Peyer's patch (tissue), 4 donors: ENCODE measurements at regions not wholly inside any gene's neighbourhood (a gene's known extent, or its start where the extent isn't known, plus 50 kb on each side); places are given as distances from the start of the nearest gene placed in this dataset.
"Not testable (repeated sequence)": the region's sequence is repeated elsewhere in the genome, so short reads cannot be mapped to it uniquely, and the experiment has no call there.

Experiments used
- DNase-seq, 3 donors: peaks; one replicate each; pipeline ENCODE4 v3.0.0-alpha.2; 2017 to 2019
- H3K27ac ChIP-seq, 4 donors: fragments of 200-600 bp; sonication (generic); one replicate each; pipeline ENCODE4 v1.5.1; 2016 to 2019
- H3K27me3 ChIP-seq, 2 donors: fragments of 200-600 bp; sonication (generic); one replicate each; pipeline ENCODE4 v1.5.1; 2019
- H3K36me3 ChIP-seq, 3 donors: fragments of 200-600 bp; sonication (generic); one replicate each; pipeline ENCODE4 v1.5.1; 2016 to 2019
- H3K4me1 ChIP-seq, 4 donors: fragments of 200-600 bp; sonication (generic); one replicate each; pipeline ENCODE4 v1.5.1; 2016 to 2019
- H3K4me3 ChIP-seq, 4 donors: fragments of 200-600 bp; sonication (generic); 1 replicate in 3 of 4; 2 replicates in 1 of 4; pipeline ENCODE4 v1.5.1; 2016 to 2019; ENCODE audit warnings: mild to moderate bottlenecking in 1 of 4
- H3K9me3 ChIP-seq, 4 donors: fragments of 200-600 bp; sonication (generic); one replicate each; pipeline ENCODE4 v1.5.1; 2016 to 2019; ENCODE audit warnings: mild to moderate bottlenecking in 1 of 4
- CTCF ChIP-seq, 6 experiments: fragments of 450-650 bp in 4 of 6; fragments of 200-600 bp in 2 of 6; sonication (generic) in 1 of 6; IDR thresholded peaks; one replicate each; pipeline ENCODE4 v1.5.1; 2017 to 2019; ENCODE audit warnings: antibody characterized with exemption in 6 of 6, mild to moderate bottlenecking in 3 of 6, moderate library complexity in 1 of 6
- POLR2A ChIP-seq, 2 donors: fragments of 450-650 bp; IDR thresholded peaks; one replicate each; pipeline ENCODE4 v1.5.1; 2017; ENCODE audit warnings: antibody characterized with exemption in 2 of 2, mild to moderate bottlenecking in 2 of 2, moderate library complexity in 2 of 2

- H3K4me3 ChIP-seq = no peak overlapping the region
- TF ChIP-seq CTCF (IDR thresholded peaks at IDR 0.05) (no peak), POLR2A (IDR thresholded peaks at IDR 0.05) (no peak)
- no peak for DNase-seq
- H3K27me3 ChIP-seq = no peaks in the 10 kb centered on the region
- no peaks in the 10 kb centered on the region for H3K9me3 ChIP-seq
- no peaks in the 10 kb centered on the region for H3K4me1 ChIP-seq
- H3K27ac ChIP-seq = no peak overlapping the region
- H3K36me3 ChIP-seq = no peaks in the 10 kb centered on the region
Observed at GRCh38 chr2:16238001-16238761, 297.8 kb downstream of the MYCN start.

GRCh38 chr2:16235747-16236146 is 295.4 kb downstream of the MYCN start:
- Histone ChIP-seq H3K27ac (no peak overlapping the region), H3K36me3 (no peaks in the 10 kb centered on the region), H3K9me3 (no peaks in the 10 kb centered on the region), H3K4me3 (no peak overlapping the region), H3K27me3 (no peaks in the 10 kb centered on the region), H3K4me1 (no peaks in the 10 kb centered on the region)
- DNase-seq = no peak
- TF ChIP-seq POLR2A (IDR thresholded peaks at IDR 0.05) (no peak), CTCF (IDR thresholded peaks at IDR 0.05) (no peak)

GRCh38 chr2:16235291-16235690 is 294.9 kb downstream of the MYCN start:
- H3K27me3 ChIP-seq, H3K27ac ChIP-seq: not testable (repeated sequence)

GRCh38 chr2:16228951-16229350 is 288.6 kb downstream of the MYCN start:
- no peak overlapping the region for H3K4me3 ChIP-seq
- no peak overlapping the region for H3K27ac ChIP-seq
- no peaks in the 10 kb centered on the region for H3K4me1 ChIP-seq
- DNase-seq = no peak
- TF ChIP-seq POLR2A (IDR thresholded peaks at IDR 0.05) (no peak), CTCF (IDR thresholded peaks at IDR 0.05) (no peak)
- no peaks in the 10 kb centered on the region for H3K27me3 ChIP-seq
- H3K36me3 ChIP-seq = no peaks in the 10 kb centered on the region
- no peaks in the 10 kb centered on the region for H3K9me3 ChIP-seq

More at GRCh38 chr2:16235291-16235690, 294.9 kb downstream of the MYCN start:
- not testable (repeated sequence) for H3K9me3 ChIP-seq, H3K36me3 ChIP-seq, H3K4me1 ChIP-seq, DNase-seq, H3K4me3 ChIP-seq

- H3K27me3 ChIP-seq = no peaks in the 10 kb centered on the region
- no peak overlapping the region for H3K4me3 ChIP-seq
- no peak for TF ChIP-seq POLR2A (IDR thresholded peaks at IDR 0.05)
- TF ChIP-seq CTCF (IDR thresholded peaks at IDR 0.05) = no peak
- no peaks in the 10 kb centered on the region for H3K4me1 ChIP-seq
- no peak for DNase-seq
- no peak overlapping the region for H3K27ac ChIP-seq
- no peaks in the 10 kb centered on the region for H3K9me3 ChIP-seq
- no peaks in the 10 kb centered on the region for H3K36me3 ChIP-seq
Observed at GRCh38 chr2:16228471-16228870, 288.1 kb downstream of the MYCN start.

- Histone ChIP-seq H3K36me3 (no peaks in the 10 kb centered on the region), H3K9me3 (no peaks in the 10 kb centered on the region), H3K27ac (no peak overlapping the region), H3K4me1 (no peaks in the 10 kb centered on the region), H3K4me3 (no peak overlapping the region), H3K27me3 (no peaks in the 10 kb centered on the region)
- no peak for DNase-seq
- no peak for TF ChIP-seq POLR2A (IDR thresholded peaks at IDR 0.05)
- TF ChIP-seq CTCF (IDR thresholded peaks at IDR 0.05) = no peak
Observed at GRCh38 chr2:16227811-16228462, 287.6 kb downstream of the MYCN start.
